ENCODE measurements at regions not wholly inside any gene's neighbourhood (a gene's known extent, or its start where the extent isn't known, plus 50 kb on each side); places are given as distances from the start of the nearest gene placed in this dataset.

DNA sequence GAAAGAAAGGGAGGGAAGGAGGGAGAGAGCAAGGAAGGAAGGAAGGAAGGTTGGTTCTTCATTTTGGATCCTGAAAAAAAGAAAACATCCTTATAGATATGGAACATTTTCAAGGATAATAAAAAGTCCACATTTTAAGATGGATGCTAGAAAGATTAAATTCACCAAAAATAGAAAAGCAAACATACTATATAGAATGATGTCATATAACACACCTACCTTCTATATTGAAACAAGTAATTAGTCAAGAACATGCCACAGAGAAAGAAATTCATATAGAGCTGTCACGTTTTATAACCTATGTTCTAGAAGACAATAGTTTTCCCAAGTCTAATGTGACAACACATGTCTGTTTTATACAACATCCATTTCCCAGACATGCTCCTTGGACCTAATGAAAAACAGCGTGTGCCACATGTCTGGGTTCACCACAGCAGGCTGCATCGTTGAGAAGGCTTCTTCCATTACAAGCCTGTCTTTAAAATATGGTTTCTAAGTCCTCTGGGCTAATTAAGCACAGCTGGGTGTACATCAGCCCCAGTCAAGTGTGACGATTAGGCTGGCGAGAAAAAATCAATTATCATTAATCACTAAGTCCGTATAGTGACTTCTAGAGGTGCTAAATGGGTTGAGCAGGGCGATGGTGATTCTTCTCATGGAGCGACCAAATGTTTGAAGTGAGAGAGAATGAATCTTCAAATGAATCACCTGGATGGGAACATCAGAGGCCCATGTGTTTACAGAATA is 301.8 kb downstream of the TLE1 start:
- Histone ChIP-seq H3K4me3 (ENCODE audit: low read length) (no peak overlapping the region), H3K9ac (ENCODE audit: low read depth, low read length) (no peak overlapping the region), H3K9me3 (replicated peaks; ENCODE audit: low read length) (no peaks in the 10 kb centered on the region), H3K36me3 (ENCODE audit: insufficient read depth, low read length) (no peaks in the 10 kb centered on the region), H3K27me3 (ENCODE audit: control insufficient read depth, insufficient read depth, low read length) (no peaks in the 10 kb centered on the region), H3K4me2 (ENCODE audit: low read length) (no peak overlapping the region), H3K4me1 (ENCODE audit: control insufficient read depth, insufficient read depth, low read length) (peaks cover 21% of the 10 kb centered on the region)

DNA sequence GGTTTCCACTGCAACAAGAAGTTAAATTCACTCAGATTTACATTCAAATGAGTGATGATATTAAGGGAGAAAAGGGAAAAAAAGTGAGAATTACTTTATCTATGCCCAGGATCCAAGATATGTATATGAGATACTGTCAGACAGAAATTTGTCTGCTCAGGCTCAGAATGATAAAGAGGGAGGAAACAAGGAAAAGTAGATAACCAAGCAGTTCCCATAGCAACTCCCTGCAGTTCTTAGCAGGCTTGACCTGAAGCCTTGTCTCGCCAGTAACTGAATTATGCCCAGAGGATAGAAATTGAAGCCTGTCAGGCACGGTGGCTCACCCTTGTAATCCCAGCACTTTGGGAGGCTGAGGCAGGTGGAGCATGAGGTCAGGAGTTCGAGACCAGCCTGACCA is 304.4 kb downstream of the TLE1 start:
- Histone ChIP-seq H3K4me2 (ENCODE audit: low read length) (no peak overlapping the region), H3K9me3 (replicated peaks; ENCODE audit: low read length) (no peaks in the 10 kb centered on the region), H3K27me3 (ENCODE audit: control insufficient read depth, insufficient read depth, low read length) (no peaks in the 10 kb centered on the region), H3K36me3 (ENCODE audit: insufficient read depth, low read length) (no peaks in the 10 kb centered on the region), H3K4me1 (ENCODE audit: control insufficient read depth, insufficient read depth, low read length) (peaks cover 11% of the 10 kb centered on the region), H3K9ac (ENCODE audit: low read depth, low read length) (no peak overlapping the region), H3K4me3 (ENCODE audit: low read length) (no peak overlapping the region)

DNA sequence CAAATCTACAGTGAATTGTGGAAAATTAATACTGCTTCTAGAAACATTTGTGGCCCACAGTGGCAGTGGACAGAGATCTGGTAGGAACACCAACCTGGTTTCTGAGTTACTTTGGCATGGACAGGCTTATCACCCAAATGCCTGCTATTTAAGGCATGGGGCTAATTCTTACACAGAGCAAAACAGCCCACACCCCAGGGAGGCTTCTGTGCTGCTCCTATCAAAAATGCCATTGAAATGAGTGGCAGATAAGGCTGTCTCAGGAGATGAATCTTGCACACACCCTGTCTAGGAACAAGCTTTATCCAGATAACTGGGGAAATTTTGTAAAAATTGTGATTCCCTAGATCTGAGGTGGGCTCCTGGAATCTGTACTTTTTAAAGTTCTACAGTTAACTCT is 307.1 kb downstream of the TLE1 start:
- Histone ChIP-seq H3K4me1 (ENCODE audit: control insufficient read depth, insufficient read depth, low read length) (no peaks in the 10 kb centered on the region), H3K27me3 (ENCODE audit: control insufficient read depth, insufficient read depth, low read length) (no peaks in the 10 kb centered on the region), H3K4me3 (ENCODE audit: low read length) (no peak overlapping the region), H3K4me2 (ENCODE audit: low read length) (no peak overlapping the region), H3K9me3 (replicated peaks; ENCODE audit: low read length) (no peaks in the 10 kb centered on the region), H3K9ac (ENCODE audit: low read depth, low read length) (no peak overlapping the region), H3K36me3 (ENCODE audit: insufficient read depth, low read length) (no peaks in the 10 kb centered on the region)

DNA sequence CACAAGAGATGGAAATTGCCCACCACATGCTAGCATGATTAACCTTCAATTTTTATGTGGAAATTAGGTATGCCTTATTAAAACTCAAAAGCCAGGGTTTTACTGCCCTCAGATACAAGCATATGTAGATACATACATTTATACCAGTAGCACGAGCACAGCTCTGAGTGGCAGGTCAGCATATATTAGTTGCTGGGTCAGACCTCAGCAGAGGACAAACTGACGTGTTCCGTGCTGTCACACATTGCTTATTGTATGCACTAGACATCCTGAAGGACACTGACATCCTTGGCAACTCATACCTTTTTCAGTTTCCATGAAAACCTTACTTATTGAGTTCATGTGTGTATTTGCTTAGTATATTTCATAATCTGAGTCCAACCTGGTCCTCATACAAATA is 307.7 kb downstream of the TLE1 start:
- Histone ChIP-seq H3K4me3 (ENCODE audit: low read length) (no peak overlapping the region), H3K9ac (ENCODE audit: low read depth, low read length) (no peak overlapping the region), H3K27me3 (ENCODE audit: control insufficient read depth, insufficient read depth, low read length) (no peaks in the 10 kb centered on the region), H3K9me3 (replicated peaks; ENCODE audit: low read length) (no peaks in the 10 kb centered on the region), H3K36me3 (ENCODE audit: insufficient read depth, low read length) (no peaks in the 10 kb centered on the region), H3K4me1 (ENCODE audit: control insufficient read depth, insufficient read depth, low read length) (no peaks in the 10 kb centered on the region), H3K4me2 (ENCODE audit: low read length) (no peak overlapping the region)

DNA sequence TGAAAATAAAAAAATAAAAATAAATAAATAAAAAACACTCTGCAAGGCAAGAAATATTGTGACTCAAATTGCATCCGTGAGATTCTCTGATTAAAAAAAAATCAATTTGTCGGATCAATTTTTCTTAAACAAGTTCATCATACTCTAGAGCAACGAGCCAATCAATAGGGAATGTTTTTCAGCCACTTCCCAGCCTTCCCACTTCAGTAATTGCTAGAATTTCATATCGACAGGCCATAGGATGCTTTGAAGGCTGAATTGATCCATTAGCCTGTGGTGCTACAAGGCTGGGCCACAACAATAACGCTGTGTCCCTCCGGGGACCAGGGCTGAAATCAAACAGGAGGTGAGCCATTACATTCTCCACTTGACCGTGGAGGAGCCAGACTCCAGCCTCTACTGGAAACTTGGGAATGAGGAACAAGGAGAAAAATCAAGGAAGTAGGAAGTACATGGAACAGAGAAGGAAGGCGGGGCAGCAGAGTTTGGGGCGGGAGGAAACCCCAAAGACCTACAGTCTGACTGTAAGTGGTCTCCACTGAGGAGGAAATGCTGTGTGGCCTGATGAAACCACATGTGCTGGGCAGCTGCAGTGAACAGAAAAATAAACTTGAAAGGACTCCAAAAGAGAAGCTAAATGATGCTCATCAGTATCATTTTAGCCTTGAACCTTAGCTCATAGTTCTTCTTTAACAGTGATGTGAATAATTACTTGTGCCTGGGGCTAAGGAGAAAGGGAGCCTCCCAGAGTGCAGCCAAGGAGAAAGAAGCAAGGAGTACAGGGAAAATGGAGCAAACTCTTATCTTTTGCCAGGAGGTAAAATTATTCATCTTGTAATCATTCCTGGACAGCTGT is 308.6 kb downstream of the TLE1 start:
- Histone ChIP-seq H3K27me3 (ENCODE audit: control insufficient read depth, insufficient read depth, low read length) (no peaks in the 10 kb centered on the region), H3K9me3 (replicated peaks; ENCODE audit: low read length) (no peaks in the 10 kb centered on the region), H3K4me2 (ENCODE audit: low read length) (no peak overlapping the region), H3K4me1 (ENCODE audit: control insufficient read depth, insufficient read depth, low read length) (no peaks in the 10 kb centered on the region), H3K4me3 (ENCODE audit: low read length) (no peak overlapping the region), H3K36me3 (ENCODE audit: insufficient read depth, low read length) (no peaks in the 10 kb centered on the region), H3K9ac (ENCODE audit: low read depth, low read length) (no peak overlapping the region)

DNA sequence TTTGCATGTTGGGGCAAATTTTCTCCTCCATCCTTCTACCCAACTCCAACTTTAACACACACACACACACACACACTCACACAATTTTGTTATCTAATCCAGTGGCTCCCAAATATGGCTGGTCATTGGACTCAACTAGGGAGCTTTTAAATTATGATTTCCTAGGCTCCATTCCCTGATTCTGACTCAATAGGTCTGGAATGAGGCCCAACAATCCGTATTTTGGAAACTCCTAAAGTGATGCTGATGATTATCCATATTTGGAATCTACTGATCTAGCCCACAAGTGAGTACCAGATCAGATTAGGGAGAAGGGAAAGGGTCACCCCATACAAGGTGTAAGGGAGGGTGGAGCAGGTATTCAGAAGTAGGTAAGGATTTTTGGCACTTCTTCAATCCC is 309.7 kb downstream of the TLE1 start:
- Histone ChIP-seq H3K36me3 (ENCODE audit: insufficient read depth, low read length) (no peaks in the 10 kb centered on the region), H3K4me2 (ENCODE audit: low read length) (no peak overlapping the region), H3K4me3 (ENCODE audit: low read length) (no peak overlapping the region), H3K27me3 (ENCODE audit: control insufficient read depth, insufficient read depth, low read length) (no peaks in the 10 kb centered on the region), H3K9ac (ENCODE audit: low read depth, low read length) (no peak overlapping the region), H3K4me1 (ENCODE audit: control insufficient read depth, insufficient read depth, low read length) (peaks cover 5% of the 10 kb centered on the region), H3K9me3 (replicated peaks; ENCODE audit: low read length) (no peaks in the 10 kb centered on the region)

DNA sequence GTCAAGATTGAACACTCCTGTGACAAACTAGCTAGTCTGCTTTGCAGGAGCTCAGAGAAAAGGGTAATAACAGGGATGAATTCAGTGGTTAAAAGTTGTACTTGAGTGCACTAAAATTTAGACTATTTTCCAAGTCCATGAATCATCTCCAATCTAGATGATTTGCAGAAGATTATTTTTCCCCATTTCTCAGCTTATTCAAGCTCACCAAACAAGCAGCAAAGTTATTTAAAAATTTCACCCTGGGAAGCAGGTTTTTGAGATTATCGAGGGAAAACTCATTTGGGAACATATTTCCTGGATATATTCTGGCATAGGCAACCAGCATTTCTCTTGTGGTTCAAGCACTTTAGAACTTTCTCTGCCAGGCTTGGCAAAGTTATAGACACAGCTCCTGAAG is 311.4 kb downstream of the TLE1 start:
- H3K4me2 ChIP-seq (ENCODE audit: low read length): no peak overlapping the region
- no peaks in the 10 kb centered on the region for H3K27me3 ChIP-seq (ENCODE audit: control insufficient read depth, insufficient read depth, low read length)
- no peaks in the 10 kb centered on the region for H3K9me3 ChIP-seq (replicated peaks; ENCODE audit: low read length)
- H3K4me1 ChIP-seq (ENCODE audit: control insufficient read depth, insufficient read depth, low read length): peaks cover 7% of the 10 kb centered on the region
- H3K4me3 ChIP-seq (ENCODE audit: low read length): no peak overlapping the region
- H3K9ac ChIP-seq (ENCODE audit: low read depth, low read length): no peak overlapping the region
- no peaks in the 10 kb centered on the region for H3K36me3 ChIP-seq (ENCODE audit: insufficient read depth, low read length)

DNA sequence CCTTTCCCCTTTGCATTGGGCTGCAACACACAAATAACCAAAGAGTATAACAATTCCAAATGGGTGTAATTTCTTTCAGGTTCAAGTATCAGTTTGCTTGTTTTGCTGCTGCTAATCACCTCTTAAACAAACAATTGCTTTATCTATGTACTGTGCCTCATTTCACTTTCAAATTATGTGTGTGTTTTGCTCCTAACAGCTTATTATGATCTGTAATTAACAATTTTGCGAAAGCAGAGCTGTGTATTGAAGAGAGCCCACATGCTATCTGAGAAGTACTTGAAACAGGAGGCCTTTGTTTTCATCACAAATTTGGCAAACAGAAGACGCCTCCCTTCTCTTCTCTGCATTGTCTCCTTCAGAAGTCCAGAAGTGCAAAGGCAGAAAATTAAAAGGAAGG is 312.0 kb downstream of the TLE1 start:
- Histone ChIP-seq H3K36me3 (ENCODE audit: insufficient read depth, low read length) (no peaks in the 10 kb centered on the region), H3K4me2 (ENCODE audit: low read length) (no peak overlapping the region), H3K4me3 (ENCODE audit: low read length) (no peak overlapping the region), H3K9ac (ENCODE audit: low read depth, low read length) (no peak overlapping the region), H3K4me1 (ENCODE audit: control insufficient read depth, insufficient read depth, low read length) (peaks cover 10% of the 10 kb centered on the region), H3K9me3 (replicated peaks; ENCODE audit: low read length) (no peaks in the 10 kb centered on the region), H3K27me3 (ENCODE audit: control insufficient read depth, insufficient read depth, low read length) (no peaks in the 10 kb centered on the region)

DNA sequence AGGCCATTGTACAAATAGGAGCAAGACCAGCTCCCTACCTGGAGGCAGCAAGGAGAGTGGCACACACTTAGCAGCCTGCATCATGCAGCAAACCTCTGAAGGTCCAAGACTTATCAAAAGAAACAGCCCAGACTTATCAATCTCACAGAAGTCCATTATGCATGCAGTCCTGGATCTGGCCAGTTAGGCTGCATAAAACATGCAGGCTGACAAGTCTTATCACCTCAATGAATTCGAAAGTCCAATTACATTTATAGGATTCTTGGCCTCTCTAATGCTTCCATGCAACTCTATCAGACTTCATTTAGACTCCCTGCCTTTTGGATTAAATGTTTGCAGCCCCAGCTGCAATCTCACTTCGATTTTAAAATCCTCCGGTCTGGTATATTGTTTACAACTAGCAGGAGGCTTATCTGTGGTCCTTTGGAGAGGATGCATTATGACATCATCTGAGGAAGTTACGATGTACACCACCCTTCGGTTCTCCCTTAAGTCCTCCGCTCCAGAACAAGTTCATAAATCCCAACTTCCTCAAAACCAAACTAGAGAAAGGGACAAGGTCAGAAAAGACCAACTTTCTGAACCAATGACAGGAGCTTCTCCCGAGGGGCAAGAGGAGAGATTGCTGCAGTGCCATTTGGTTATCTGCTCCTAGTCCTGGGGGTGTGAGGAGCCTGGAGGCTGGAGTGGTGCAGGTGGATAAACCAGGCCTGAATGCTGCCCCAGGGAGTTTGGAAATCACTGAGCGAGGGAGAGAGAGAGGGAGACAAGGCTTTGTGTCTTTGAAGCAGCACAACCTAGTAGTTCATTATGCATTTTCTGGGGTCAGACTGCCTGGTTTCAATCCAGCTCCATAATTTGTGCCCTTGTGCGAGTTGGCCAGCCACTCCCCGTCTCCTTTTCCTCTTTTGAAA is 313.9 kb downstream of the TLE1 start:
- peaks cover 10% of the 10 kb centered on the region for H3K4me1 ChIP-seq (ENCODE audit: control insufficient read depth, insufficient read depth, low read length)
- H3K4me2 ChIP-seq (ENCODE audit: low read length): no peak overlapping the region
- H3K9me3 ChIP-seq (replicated peaks; ENCODE audit: low read length): no peaks in the 10 kb centered on the region
- no peaks in the 10 kb centered on the region for H3K27me3 ChIP-seq (ENCODE audit: control insufficient read depth, insufficient read depth, low read length)
- no peak overlapping the region for H3K4me3 ChIP-seq (ENCODE audit: low read length)
- no peak overlapping the region for H3K9ac ChIP-seq (ENCODE audit: low read depth, low read length)
- no peaks in the 10 kb centered on the region for H3K36me3 ChIP-seq (ENCODE audit: insufficient read depth, low read length)

DNA sequence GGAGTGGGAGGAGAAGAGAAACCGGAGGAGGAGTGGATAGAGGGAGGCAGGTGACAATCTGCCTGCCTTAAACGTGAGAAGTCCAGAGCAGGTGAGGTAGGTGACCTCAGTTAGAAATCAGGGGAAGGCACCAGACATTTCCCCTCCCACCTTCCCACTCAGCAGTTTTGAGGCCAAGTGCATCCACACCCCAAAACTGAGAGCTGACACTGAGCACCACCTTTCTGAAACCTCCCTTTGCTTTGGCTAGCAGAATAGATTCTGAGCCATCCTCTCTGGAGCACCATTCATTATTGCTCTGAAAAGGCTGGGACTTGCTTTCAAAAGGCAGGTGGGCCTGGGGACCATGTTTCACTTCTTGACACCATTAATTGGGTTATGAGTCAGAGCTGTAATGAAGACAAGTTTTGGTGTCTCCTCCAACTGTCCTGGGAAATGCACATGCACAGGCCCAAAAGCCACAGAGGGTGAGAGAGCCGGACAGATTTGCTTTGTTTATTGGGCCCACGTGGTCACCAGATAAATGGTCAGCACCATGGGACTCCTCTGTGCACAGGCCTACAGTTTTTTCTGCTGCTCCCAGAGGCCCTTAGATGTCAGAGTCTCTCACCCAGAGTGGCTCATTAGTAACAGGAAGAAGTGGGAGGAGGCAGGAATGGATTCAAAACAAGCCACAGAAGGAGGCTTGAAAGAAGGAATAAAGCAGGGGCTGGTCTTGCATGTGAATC is 314.7 kb downstream of the TLE1 start:
- Histone ChIP-seq H3K9ac (ENCODE audit: low read depth, low read length) (no peak overlapping the region), H3K4me1 (ENCODE audit: control insufficient read depth, insufficient read depth, low read length) (peaks cover 10% of the 10 kb centered on the region), H3K27me3 (ENCODE audit: control insufficient read depth, insufficient read depth, low read length) (no peaks in the 10 kb centered on the region), H3K4me2 (ENCODE audit: low read length) (no peak overlapping the region), H3K9me3 (replicated peaks; ENCODE audit: low read length) (no peaks in the 10 kb centered on the region), H3K4me3 (ENCODE audit: low read length) (no peak overlapping the region), H3K36me3 (ENCODE audit: insufficient read depth, low read length) (no peaks in the 10 kb centered on the region)

DNA sequence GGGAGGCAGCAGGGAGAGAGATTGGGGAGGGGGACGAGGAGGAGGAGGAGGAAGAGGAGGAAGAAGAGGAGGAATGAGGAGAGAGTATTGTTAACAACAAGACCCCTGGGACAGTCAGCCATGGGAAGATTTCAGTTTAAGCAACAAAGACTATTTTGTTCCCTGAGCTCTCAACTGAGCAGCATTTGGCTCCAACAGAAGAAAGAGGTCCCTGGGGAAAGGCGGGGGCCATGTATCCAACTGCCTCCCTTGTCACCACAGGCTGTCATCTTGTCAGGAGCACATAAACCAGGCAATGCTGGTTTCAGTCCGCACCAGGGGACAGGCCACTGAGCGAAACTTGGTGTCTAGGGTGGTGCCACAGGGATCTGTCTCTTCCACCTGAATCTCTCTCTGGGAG is 316.1 kb downstream of the TLE1 start:
- Histone ChIP-seq H3K4me3 (ENCODE audit: low read length) (no peak overlapping the region), H3K4me2 (ENCODE audit: low read length) (no peak overlapping the region), H3K4me1 (ENCODE audit: control insufficient read depth, insufficient read depth, low read length) (peaks cover 10% of the 10 kb centered on the region), H3K27me3 (ENCODE audit: control insufficient read depth, insufficient read depth, low read length) (no peaks in the 10 kb centered on the region), H3K9ac (ENCODE audit: low read depth, low read length) (no peak overlapping the region), H3K36me3 (ENCODE audit: insufficient read depth, low read length) (no peaks in the 10 kb centered on the region), H3K9me3 (replicated peaks; ENCODE audit: low read length) (no peaks in the 10 kb centered on the region)
